K562 (cell line): ENCODE measurements at regions not wholly inside any gene's neighbourhood (a gene's known extent, or its start where the extent isn't known, plus 50 kb on each side); places are given as distances from the start of the nearest gene placed in this dataset.

Experiments used
- ATAC-seq: fragments of 200-7000 bp; cut with Tn5 transposase; 3 replicates; pipeline ENCODE4 v1.9.1; 2020; ENCODE audit warnings: moderate library complexity
- BruUV-seq: library from RNA; stranded (reverse); fragments of 400-500 nt; replicated peaks from 2 replicates; lab custom pipeline; 2021; lab: Mats Ljungman, UMichigan
- CTCF ChIA-PET: fragments of 300-600 bp; formaldehyde crosslinking; extraction: SDS; loops from one replicate; lab custom pipeline; 2021; ENCODE audit warnings: low intra/inter-chr PET ratio; lab: Yijun Ruan, JAX
- POLR2A ChIA-PET: fragments of 300-600, 350-650 bp; sonication (Branson Sonifier 250); formaldehyde crosslinking; extraction: SDS; loops from one replicate; lab custom pipeline; 2021; ENCODE audit warnings: antibody characterized with exemption, inconsistent platforms; lab: Yijun Ruan, JAX
- DNase-seq, 4 experiments: peaks; one replicate each; pipeline versions ENCODE4 v3.0.0 to v3.0.0-alpha.2; 2011 to 2018; ENCODE audit warnings: low spot score in 3 of 4, mixed read lengths in 3 of 4; ENCODE audit errors: extremely low read depth in 1 of 4
- FAIRE-seq: peaks from 2 replicates; lab custom pipeline; 2011; peaks lifted over from hg19 to GRCh38; lab: Jason Lieb, UNC
- H2AFZ ChIP-seq: 2 replicates; pipeline ENCODE4 v1.6.0; 2011; ENCODE audit warnings: low read depth, low read length, control low read depth, inconsistent platforms
- H3K27ac ChIP-seq: fragments of 200-600 bp; 3 replicates; pipeline ENCODE4 v1.8.0; 2011; ENCODE audit warnings: low read depth, mild to moderate bottlenecking, control low read depth, inconsistent platforms, low read length, moderate library complexity, mixed read lengths; ENCODE audit errors: extremely low read depth
- H3K27me3 ChIP-seq, 2 experiments: fragments of 300-600 bp in 1 of 2; 2 replicates in 1 of 2; 3 replicates in 1 of 2; pipeline versions ENCODE4 v1.6.0 to v1.8.0; 2011; ENCODE audit warnings: inconsistent platforms in 2 of 2, low read length in 2 of 2, mild to moderate bottlenecking in 1 of 2, mixed read lengths in 1 of 2, moderate library complexity in 1 of 2; ENCODE audit not compliant: control insufficient read depth in 2 of 2, insufficient read depth in 2 of 2
- H3K36me3 ChIP-seq: fragments of 300-600 bp; 3 replicates; pipeline ENCODE4 v1.8.0; 2011; ENCODE audit warnings: mild to moderate bottlenecking, low read length, inconsistent platforms; ENCODE audit not compliant: control insufficient read depth, insufficient read depth
- H3K4me1 ChIP-seq, 2 experiments: fragments of 200-600 bp in 1 of 2; replicated peaks in 1 of 2; 2 replicates in 1 of 2; 3 replicates in 1 of 2; pipeline versions ENCODE4 v1.5.1 to v1.8.0; 2011; ENCODE audit warnings: inconsistent platforms in 2 of 2, low read length in 2 of 2, mild to moderate bottlenecking in 1 of 2, mixed read lengths in 1 of 2, moderate library complexity in 1 of 2; ENCODE audit not compliant: control insufficient read depth in 2 of 2, insufficient read depth in 2 of 2
- H3K4me2 ChIP-seq: 2 replicates; pipeline ENCODE4 v1.6.1; 2011; ENCODE audit warnings: low read length, control low read depth, inconsistent platforms, mixed read lengths; ENCODE audit not compliant: insufficient read depth
- H3K4me3 ChIP-seq: fragments of 200-600 bp; sonication (generic), shearing (Covaris generic); 2 replicates; pipeline ENCODE4 v1.5.1; 2016; ENCODE audit warnings: control low read depth, inconsistent platforms
- H3K79me2 ChIP-seq: fragments of 200-600 bp; 3 replicates; pipeline ENCODE4 v1.8.0; 2011; ENCODE audit warnings: low read length, inconsistent platforms; ENCODE audit not compliant: control insufficient read depth, insufficient read depth
- H3K9ac ChIP-seq, 2 experiments: 2 replicates each; pipeline versions ENCODE4 v1.6.0 to v1.6.1; 2011; ENCODE audit warnings: low read depth in 2 of 2, low read length in 2 of 2, control low read depth in 1 of 2, inconsistent platforms in 1 of 2, mild to moderate bottlenecking in 1 of 2, mixed read lengths in 1 of 2; ENCODE audit not compliant: insufficient read depth in 1 of 2
- H3K9me1 ChIP-seq: one replicate; pipeline ENCODE4 v1.6.0; 2011; ENCODE audit warnings: inconsistent platforms, mild to moderate bottlenecking, low read length, moderate library complexity; ENCODE audit not compliant: control insufficient read depth, insufficient read depth
- H3K9me3 ChIP-seq: replicated peaks from 2 replicates; pipeline ENCODE4 v1.5.1; 2011; ENCODE audit warnings: low read depth, low read length, inconsistent platforms; ENCODE audit not compliant: control insufficient read depth, insufficient read depth
- H4K20me1 ChIP-seq: replicated peaks from 2 replicates; pipeline ENCODE4 v1.6.1; 2011; ENCODE audit warnings: low read length, inconsistent platforms, mixed read lengths; ENCODE audit not compliant: control insufficient read depth, insufficient read depth
- BCOR ChIP-seq: fragments of 450-650 bp; IDR thresholded peaks from 2 replicates; pipeline ENCODE4 v1.6.1; 2016
- CAMTA2 ChIP-seq: fragments of 250-450 bp; sonication (Bioruptor Pico); conservative IDR thresholded peaks from 2 replicates; pipeline ENCODE4 v1.5.1; 2022
- FOXA3 ChIP-seq, 2 experiments: fragments of 450-650 bp in 1 of 2; sonication (generic) in 1 of 2; formaldehyde crosslinking; IDR thresholded peaks in 1 of 2; conservative IDR thresholded peaks in 1 of 2; 2 replicates each; pipeline versions ENCODE4 v1.4.0 to v1.8.0; 2020 to 2022; ENCODE audit warnings: mild to moderate bottlenecking in 2 of 2, missing genetic modification reagents in 1 of 2
- FOXM1 ChIP-seq, 2 experiments: fragments of 450-650 bp in 1 of 2; sonication (generic) in 1 of 2; formaldehyde crosslinking in 1 of 2; IDR thresholded peaks; 2 replicates each; pipeline versions ENCODE4 v1.6.1 to v1.9.0; 2017 to 2022; ENCODE audit warnings: low read depth in 2 of 2, mild to moderate bottlenecking in 2 of 2, missing genetic modification reagents in 1 of 2, moderate library complexity in 1 of 2
- NFE2L1 ChIP-seq: fragments of 450-650 bp; IDR thresholded peaks from 2 replicates; pipeline ENCODE4 v1.6.1; 2016; ENCODE audit warnings: missing genetic modification characterization, low read depth, mild to moderate bottlenecking, missing compliant biosample characterization, moderate library complexity, borderline replicate concordance
- RAD51 ChIP-seq: fragments of 450-650 bp; IDR thresholded peaks from 2 replicates; pipeline ENCODE4 v1.7.1; 2016; ENCODE audit warnings: low read depth, mild to moderate bottlenecking, borderline replicate concordance
- RB1 ChIP-seq: fragments of 450-650 bp; IDR thresholded peaks from 2 replicates; pipeline ENCODE4 v1.6.1; 2017; ENCODE audit warnings: low read depth, mild to moderate bottlenecking
- TGIF2 ChIP-seq: sonication (generic); formaldehyde crosslinking; IDR thresholded peaks from 2 replicates; pipeline ENCODE4 v1.8.1; 2022; ENCODE audit warnings: mild to moderate bottlenecking, missing genetic modification reagents, moderate library complexity
- ZBTB17 ChIP-seq: fragments of 450-650 bp; formaldehyde crosslinking; IDR thresholded peaks from 2 replicates; pipeline ENCODE4 v1.4.0; 2020; ENCODE audit warnings: mild to moderate bottlenecking
- ZC3H11A ChIP-seq: IDR thresholded peaks from 2 replicates; pipeline ENCODE4 v1.6.1; 2012; ENCODE audit warnings: low read depth, low read length, improper control_type of control experiment
- ZNF347 ChIP-seq: fragments of 450-650 bp; formaldehyde crosslinking; IDR thresholded peaks from 2 replicates; pipeline ENCODE4 v1.4.0; 2020; ENCODE audit warnings: low read depth, mild to moderate bottlenecking, moderate library complexity
- WGBS: fragments of 100-300 bp; shearing (Covaris generic); methylation state at CpG from one replicate; pipeline ENCODE4 v1.1.6; 2016; ENCODE audit warnings: low coverage, mixed read lengths; ENCODE audit not compliant: insufficient coverage; ENCODE audit errors: missing lambda C conversion rate; 5-methylcytosine and 5-hydroxymethylcytosine counted together
- in situ Hi-C: fragments of 300-500 bp; cut with MboI; formaldehyde crosslinking; loops from 4 replicates; pipeline ENCODE4 v1.15.0; 2018; ENCODE audit warnings: inconsistent platforms, mixed read lengths
- intact Hi-C: fragments of 100-400 bp; cut with micrococcal nuclease; formaldehyde crosslinking; loops from 2 replicates; pipeline ENCODE4 v1.14.2; 2022
- TF ChIP-seq, protein P1 (sequence below), 2 experiments: fragments of 450-650 bp in 1 of 2; IDR thresholded peaks; 2 replicates each; pipeline ENCODE4 v1.6.1; 2011 to 2017; ENCODE audit warnings: low read depth in 2 of 2, antibody characterized with exemption in 1 of 2, borderline replicate concordance in 1 of 2, low read length in 1 of 2, mild to moderate bottlenecking in 1 of 2, mixed read lengths in 1 of 2; ENCODE audit not compliant: control insufficient read depth in 1 of 2
- TF ChIP-seq, protein P2 (sequence below), 2 experiments: fragments of 450-650 bp; conservative IDR thresholded peaks; 2 replicates each; pipeline ENCODE4 v1.6.1; 2017; ENCODE audit warnings: mild to moderate bottlenecking in 2 of 2, moderate library complexity in 2 of 2
- TF ChIP-seq, protein P3 (sequence below): fragments of 250-450 bp; sonication (Bioruptor Pico); IDR thresholded peaks from 2 replicates; pipeline ENCODE4 v1.5.0; 2020; ENCODE audit warnings: mild to moderate bottlenecking, borderline replicate concordance
- TF ChIP-seq, protein P4 (sequence below): fragments of 200-800 bp; sonication (Bioruptor generic); IDR thresholded peaks from 2 replicates; pipeline ENCODE4 v1.6.1; 2017; ENCODE audit warnings: missing genetic modification characterization, missing compliant biosample characterization

DNA sequence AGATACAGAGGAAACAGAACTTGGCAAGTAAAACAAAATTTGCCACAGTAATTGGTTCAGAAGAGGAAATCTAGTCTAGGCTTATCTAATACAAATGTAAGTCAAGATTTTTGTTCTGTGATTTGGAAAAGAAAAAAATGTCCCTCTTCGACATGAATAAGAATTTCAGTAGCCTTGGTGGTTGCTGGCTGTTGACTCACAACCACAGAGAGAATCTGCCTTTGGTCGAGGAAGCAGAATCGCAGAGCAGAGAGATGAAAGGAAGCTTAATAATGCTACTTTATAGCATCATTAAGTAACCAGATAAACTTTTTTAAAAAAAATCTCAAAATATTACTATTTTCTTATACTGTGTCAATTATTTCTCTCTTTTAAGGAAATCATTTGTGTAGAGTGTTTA lies 1096.6 kb downstream of the FLRT2 start:
- no peak for DNase-seq
- 0% methylated on average over 2 of the region's 3 CpGs for WGBS
- Histone ChIP-seq H4K20me1 (no peaks in the 10 kb centered on the region), H3K4me2 (no peak overlapping the region), H3K4me1 (no peaks in the 10 kb centered on the region), H3K36me3 (no peaks in the 10 kb centered on the region), H3K4me3 (no peak overlapping the region), H3K9me3 (no peaks in the 10 kb centered on the region), H3K79me2 (no peaks in the 10 kb centered on the region), H2AFZ (no peak overlapping the region), H3K9me1 (no peaks in the 10 kb centered on the region), H3K9ac (no peak overlapping the region), H3K27ac (no peak overlapping the region), H3K27me3 (no peaks in the 10 kb centered on the region)
- ChIA-PET CTCF (no interaction called here), POLR2A (no interaction called here)
- no peak for TF ChIP-seq ZC3H11A
- TF ChIP-seq, protein P1, sequence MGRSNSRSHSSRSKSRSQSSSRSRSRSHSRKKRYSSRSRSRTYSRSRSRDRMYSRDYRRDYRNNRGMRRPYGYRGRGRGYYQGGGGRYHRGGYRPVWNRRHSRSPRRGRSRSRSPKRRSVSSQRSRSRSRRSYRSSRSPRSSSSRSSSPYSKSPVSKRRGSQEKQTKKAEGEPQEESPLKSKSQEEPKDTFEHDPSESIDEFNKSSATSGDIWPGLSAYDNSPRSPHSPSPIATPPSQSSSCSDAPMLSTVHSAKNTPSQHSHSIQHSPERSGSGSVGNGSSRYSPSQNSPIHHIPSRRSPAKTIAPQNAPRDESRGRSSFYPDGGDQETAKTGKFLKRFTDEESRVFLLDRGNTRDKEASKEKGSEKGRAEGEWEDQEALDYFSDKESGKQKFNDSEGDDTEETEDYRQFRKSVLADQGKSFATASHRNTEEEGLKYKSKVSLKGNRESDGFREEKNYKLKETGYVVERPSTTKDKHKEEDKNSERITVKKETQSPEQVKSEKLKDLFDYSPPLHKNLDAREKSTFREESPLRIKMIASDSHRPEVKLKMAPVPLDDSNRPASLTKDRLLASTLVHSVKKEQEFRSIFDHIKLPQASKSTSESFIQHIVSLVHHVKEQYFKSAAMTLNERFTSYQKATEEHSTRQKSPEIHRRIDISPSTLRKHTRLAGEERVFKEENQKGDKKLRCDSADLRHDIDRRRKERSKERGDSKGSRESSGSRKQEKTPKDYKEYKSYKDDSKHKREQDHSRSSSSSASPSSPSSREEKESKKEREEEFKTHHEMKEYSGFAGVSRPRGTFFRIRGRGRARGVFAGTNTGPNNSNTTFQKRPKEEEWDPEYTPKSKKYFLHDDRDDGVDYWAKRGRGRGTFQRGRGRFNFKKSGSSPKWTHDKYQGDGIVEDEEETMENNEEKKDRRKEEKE (IDR thresholded peaks at IDR 0.05; ENCODE audit: borderline replicate concordance in 1 of 2, control insufficient read depth in 1 of 2, low read depth in 2 of 2, low read length in 1 of 2): no peak
- TF ChIP-seq FOXA3 (CRISPR knock-in tag; conservative IDR thresholded peaks at IDR 0.05 in 1 of 2, IDR thresholded peaks at IDR 0.05 in 1 of 2): no peak
- TF ChIP-seq RB1: no peak
- TF ChIP-seq BCOR: no peak
- TF ChIP-seq, protein P2, sequence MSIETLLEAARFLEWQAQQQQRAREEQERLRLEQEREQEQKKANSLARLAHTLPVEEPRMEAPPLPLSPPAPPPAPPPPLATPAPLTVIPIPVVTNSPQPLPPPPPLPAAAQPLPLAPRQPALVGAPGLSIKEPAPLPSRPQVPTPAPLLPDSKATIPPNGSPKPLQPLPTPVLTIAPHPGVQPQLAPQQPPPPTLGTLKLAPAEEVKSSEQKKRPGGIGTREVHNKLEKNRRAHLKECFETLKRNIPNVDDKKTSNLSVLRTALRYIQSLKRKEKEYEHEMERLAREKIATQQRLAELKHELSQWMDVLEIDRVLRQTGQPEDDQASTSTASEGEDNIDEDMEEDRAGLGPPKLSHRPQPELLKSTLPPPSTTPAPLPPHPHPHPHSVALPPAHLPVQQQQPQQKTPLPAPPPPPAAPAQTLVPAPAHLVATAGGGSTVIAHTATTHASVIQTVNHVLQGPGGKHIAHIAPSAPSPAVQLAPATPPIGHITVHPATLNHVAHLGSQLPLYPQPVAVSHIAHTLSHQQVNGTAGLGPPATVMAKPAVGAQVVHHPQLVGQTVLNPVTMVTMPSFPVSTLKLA (conservative IDR thresholded peaks at IDR 0.05): no peak
- TF ChIP-seq RAD51: no peak
- no peak for TF ChIP-seq ZBTB17
- TF ChIP-seq, protein P3, sequence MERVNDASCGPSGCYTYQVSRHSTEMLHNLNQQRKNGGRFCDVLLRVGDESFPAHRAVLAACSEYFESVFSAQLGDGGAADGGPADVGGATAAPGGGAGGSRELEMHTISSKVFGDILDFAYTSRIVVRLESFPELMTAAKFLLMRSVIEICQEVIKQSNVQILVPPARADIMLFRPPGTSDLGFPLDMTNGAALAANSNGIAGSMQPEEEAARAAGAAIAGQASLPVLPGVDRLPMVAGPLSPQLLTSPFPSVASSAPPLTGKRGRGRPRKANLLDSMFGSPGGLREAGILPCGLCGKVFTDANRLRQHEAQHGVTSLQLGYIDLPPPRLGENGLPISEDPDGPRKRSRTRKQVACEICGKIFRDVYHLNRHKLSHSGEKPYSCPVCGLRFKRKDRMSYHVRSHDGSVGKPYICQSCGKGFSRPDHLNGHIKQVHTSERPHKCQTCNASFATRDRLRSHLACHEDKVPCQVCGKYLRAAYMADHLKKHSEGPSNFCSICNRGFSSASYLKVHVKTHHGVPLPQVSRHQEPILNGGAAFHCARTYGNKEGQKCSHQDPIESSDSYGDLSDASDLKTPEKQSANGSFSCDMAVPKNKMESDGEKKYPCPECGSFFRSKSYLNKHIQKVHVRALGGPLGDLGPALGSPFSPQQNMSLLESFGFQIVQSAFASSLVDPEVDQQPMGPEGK (CRISPR knock-in tag): no peak
- no peak for TF ChIP-seq NFE2L1 (tag)
- TF ChIP-seq TGIF2 (CRISPR knock-in tag): no peak
- TF ChIP-seq FOXM1 (IDR thresholded peaks at IDR 0.05; ENCODE audit: low read depth): no peak
- no peak for TF ChIP-seq FOXM1 (CRISPR knock-in tag; IDR thresholded peaks at IDR 0.05; ENCODE audit: low read depth)
- TF ChIP-seq CAMTA2 (CRISPR knock-in tag): no peak
- no peak for TF ChIP-seq ZNF347
- TF ChIP-seq, protein P4, sequence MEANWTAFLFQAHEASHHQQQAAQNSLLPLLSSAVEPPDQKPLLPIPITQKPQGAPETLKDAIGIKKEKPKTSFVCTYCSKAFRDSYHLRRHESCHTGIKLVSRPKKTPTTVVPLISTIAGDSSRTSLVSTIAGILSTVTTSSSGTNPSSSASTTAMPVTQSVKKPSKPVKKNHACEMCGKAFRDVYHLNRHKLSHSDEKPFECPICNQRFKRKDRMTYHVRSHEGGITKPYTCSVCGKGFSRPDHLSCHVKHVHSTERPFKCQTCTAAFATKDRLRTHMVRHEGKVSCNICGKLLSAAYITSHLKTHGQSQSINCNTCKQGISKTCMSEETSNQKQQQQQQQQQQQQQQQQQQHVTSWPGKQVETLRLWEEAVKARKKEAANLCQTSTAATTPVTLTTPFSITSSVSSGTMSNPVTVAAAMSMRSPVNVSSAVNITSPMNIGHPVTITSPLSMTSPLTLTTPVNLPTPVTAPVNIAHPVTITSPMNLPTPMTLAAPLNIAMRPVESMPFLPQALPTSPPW (CRISPR knock-in tag): no peak
- in situ Hi-C loops (no loop called here), intact Hi-C loops (no loop called here)
- BruUV-seq: no TSS peak
- FAIRE-seq: no peak
- ATAC-seq: no peak
